Kidney epithelial cell (primary cell): ENCODE measurements at regions not wholly inside any gene's neighbourhood (a gene's known extent, or its start where the extent isn't known, plus 50 kb on each side); places are given as distances from the start of the nearest gene placed in this dataset.

Experiments used
- DNase-seq: peaks from one replicate; pipeline ENCODE4 v3.0.0-alpha.2; 2010; ENCODE audit warnings: low read depth
- H3K27me3 ChIP-seq: 2 replicates; pipeline ENCODE4 v1.6.0; 2011; ENCODE audit warnings: low read length; ENCODE audit not compliant: control insufficient read depth, insufficient read depth
- H3K36me3 ChIP-seq: 2 replicates; pipeline ENCODE4 v1.5.1; 2011; ENCODE audit warnings: low read length; ENCODE audit not compliant: control insufficient read depth, insufficient read depth
- H3K4me3 ChIP-seq: 2 replicates; pipeline ENCODE4 v1.5.1; 2011; ENCODE audit warnings: low read depth, mild to moderate bottlenecking, control low read depth, low read length
- CTCF ChIP-seq: IDR thresholded peaks from 2 replicates; pipeline ENCODE4 v1.5.1; 2011; ENCODE audit warnings: mild to moderate bottlenecking, moderate library complexity, low read length, control low read depth, inconsistent platforms; ENCODE audit not compliant: insufficient read depth, poor library complexity, severe bottlenecking

GRCh38 chr12:80045594-80045993, 53.7 kb upstream of the OTOGL start:
- H3K27me3 ChIP-seq, result no peaks in the 10 kb centered on the region
- no peak overlapping the region for H3K4me3 ChIP-seq
- no peak for TF ChIP-seq CTCF
- peak; percentile 53 for DNase-seq
- no peaks in the 10 kb centered on the region for H3K36me3 ChIP-seq

- peak; percentile 19 for DNase-seq
- no peak for TF ChIP-seq CTCF
- H3K4me3 ChIP-seq, result no peak overlapping the region
- no peaks in the 10 kb centered on the region for H3K36me3 ChIP-seq
- no peaks in the 10 kb centered on the region for H3K27me3 ChIP-seq
Observed at GRCh38 chr12:80044694-80045046, 54.7 kb upstream of the OTOGL start.

GRCh38 chr12:80041692-80042091, 57.6 kb upstream of the OTOGL start:
- DNase-seq, result peak; percentile 7
- Histone ChIP-seq H3K36me3 (no peaks in the 10 kb centered on the region), H3K27me3 (no peaks in the 10 kb centered on the region), H3K4me3 (no peak overlapping the region)
- no peak for TF ChIP-seq CTCF

- TF ChIP-seq CTCF, result no peak
- no peak for DNase-seq
- no peak overlapping the region for H3K4me3 ChIP-seq
- H3K36me3 ChIP-seq, result no peaks in the 10 kb centered on the region
- H3K27me3 ChIP-seq, result no peaks in the 10 kb centered on the region
Observed at GRCh38 chr12:80041071-80041470, 58.3 kb upstream of the OTOGL start.

- no peak for DNase-seq
- H3K36me3 ChIP-seq, result no peaks in the 10 kb centered on the region
- TF ChIP-seq CTCF, result no peak
Observed at GRCh38 chr12:80040075-80040738, 59.1 kb upstream of the OTOGL start.

GRCh38 chr12:80038062-80038560, 61.2 kb upstream of the OTOGL start:
- Histone ChIP-seq H3K4me3 (no peak overlapping the region), H3K36me3 (no peaks in the 10 kb centered on the region), H3K27me3 (no peaks in the 10 kb centered on the region)
- TF ChIP-seq CTCF, result no peak
- DNase-seq, result no peak

More at GRCh38 chr12:80040075-80040738, 59.1 kb upstream of the OTOGL start:
- no peak overlapping the region for H3K4me3 ChIP-seq
- H3K27me3 ChIP-seq, result no peaks in the 10 kb centered on the region
